Endothelial cell (in vitro differentiated cells): ENCODE measurements at regions not wholly inside any gene's neighbourhood (a gene's known extent, or its start where the extent isn't known, plus 50 kb on each side); places are given as distances from the start of the nearest gene placed in this dataset.

Source experiments
- DNase-seq: peaks from one replicate; pipeline ENCODE4 v3.0.0; 2021; ENCODE audit warnings: low spot score
- H3K27ac Mint-ChIP-seq: one replicate; pipeline ENCODE4 v1.8.0; 2021; ENCODE audit warnings: mixed read lengths, inconsistent platforms; ENCODE audit not compliant: unreplicated experiment
- H3K27me3 Mint-ChIP-seq: one replicate; pipeline ENCODE4 v1.8.0; 2021; ENCODE audit warnings: mild to moderate bottlenecking, moderate library complexity, mixed read lengths, inconsistent platforms; ENCODE audit not compliant: unreplicated experiment
- H3K36me3 Mint-ChIP-seq: one replicate; pipeline ENCODE4 v1.8.0; 2021; ENCODE audit warnings: mild to moderate bottlenecking, low read depth, mixed read lengths, inconsistent platforms; ENCODE audit not compliant: unreplicated experiment
- H3K4me1 Mint-ChIP-seq: one replicate; pipeline ENCODE4 v1.8.0; 2021; ENCODE audit warnings: mild to moderate bottlenecking, mixed read lengths, inconsistent platforms; ENCODE audit not compliant: unreplicated experiment
- H3K4me3 Mint-ChIP-seq: one replicate; pipeline ENCODE4 v1.8.0; 2021; ENCODE audit warnings: mild to moderate bottlenecking, mixed read lengths, inconsistent platforms; ENCODE audit not compliant: unreplicated experiment
- H3K9me3 Mint-ChIP-seq: one replicate; pipeline ENCODE4 v1.8.0; 2021; ENCODE audit warnings: mixed read lengths, inconsistent platforms; ENCODE audit not compliant: unreplicated experiment
- CTCF ChIP-seq: fragments of 200-600 bp; sonication (generic); IDR thresholded peaks from one replicate; pipeline ENCODE4 v1.5.0; 2021; ENCODE audit warnings: antibody characterized with exemption; ENCODE audit not compliant: unreplicated experiment

- no peak for DNase-seq
- Mint-ChIP-seq H3K4me3 (no peak overlapping the region), H3K4me1 (peaks cover 6% of the 10 kb centered on the region), H3K27me3 (no peaks in the 10 kb centered on the region), H3K9me3 (no peaks in the 10 kb centered on the region), H3K27ac (no peak overlapping the region), H3K36me3 (no peaks in the 10 kb centered on the region)
- no peak for TF ChIP-seq CTCF
Observed at GRCh38 chr5:124905256-124906130, 159.1 kb upstream of the ZNF608 start.

GRCh38 chr5:124906339-124907097 is 160.1 kb upstream of the ZNF608 start:
- H3K4me3 Mint-ChIP-seq: no peak overlapping the region
- H3K4me1 Mint-ChIP-seq: peaks cover 6% of the 10 kb centered on the region
- TF ChIP-seq CTCF: no peak
- no peak overlapping the region for H3K27ac Mint-ChIP-seq
- H3K36me3 Mint-ChIP-seq: no peaks in the 10 kb centered on the region
- no peaks in the 10 kb centered on the region for H3K9me3 Mint-ChIP-seq
- H3K27me3 Mint-ChIP-seq: no peaks in the 10 kb centered on the region
- peak; percentile 4 for DNase-seq

- Mint-ChIP-seq H3K9me3 (no peaks in the 10 kb centered on the region), H3K4me3 (no peak overlapping the region), H3K4me1 (peaks cover 6% of the 10 kb centered on the region), H3K27ac (no peak overlapping the region), H3K27me3 (no peaks in the 10 kb centered on the region), H3K36me3 (no peaks in the 10 kb centered on the region)
- TF ChIP-seq CTCF: no peak
- DNase-seq: no peak
Observed at GRCh38 chr5:124907098-124907644, 160.7 kb upstream of the ZNF608 start.

- TF ChIP-seq CTCF: no peak
- H3K27me3 Mint-ChIP-seq: no peaks in the 10 kb centered on the region
- no peak overlapping the region for H3K27ac Mint-ChIP-seq
- H3K36me3 Mint-ChIP-seq: no peaks in the 10 kb centered on the region
- no peak overlapping the region for H3K4me3 Mint-ChIP-seq
- H3K4me1 Mint-ChIP-seq: peaks cover 6% of the 10 kb centered on the region
- no peaks in the 10 kb centered on the region for H3K9me3 Mint-ChIP-seq
- DNase-seq: no peak
Observed at GRCh38 chr5:124908581-124909451, 162.4 kb upstream of the ZNF608 start.
